ENCODE measurements at regions not wholly inside any gene's neighbourhood (a gene's known extent, or its start where the extent isn't known, plus 50 kb on each side); places are given as distances from the start of the nearest gene placed in this dataset.

GRCh38 chr13:90721937-90722336 lies 625.5 kb upstream of the MIR17HG start:
- TF ChIP-seq CTCF (IDR thresholded peaks at IDR 0.05) (no peak), POLR2A (IDR thresholded peaks at IDR 0.05) (no peak), POLR2AphosphoS5 (IDR thresholded peaks at IDR 0.05) (no peak), EP300 (IDR thresholded peaks at IDR 0.05) (no peak)

Data from sigmoid colon (tissue), 4 donors.